ENCODE measurements at regions not wholly inside any gene's neighbourhood (a gene's known extent, or its start where the extent isn't known, plus 50 kb on each side); places are given as distances from the start of the nearest gene placed in this dataset.
"Not testable (repeated sequence)": the region's sequence is repeated elsewhere in the genome, so short reads cannot be mapped to it uniquely, and the experiment has no call there.

GRCh38 chr16:52298769-52299168, 248.2 kb downstream of the TOX3 start:
- H3K79me2 ChIP-seq (ENCODE audit: control insufficient read depth, insufficient read depth, low read length) = no peaks in the 10 kb centered on the region
- dilution Hi-C loops (cut with MboI; ENCODE audit: extremely low pct_ligation_motif_present, low sequenced_read_pairs) = no loop called here
- ChIA-PET POLR2A (no interaction called here), CTCF (no interaction called here)
- no peaks in the 10 kb centered on the region for H3K4me1 ChIP-seq (ENCODE audit: control insufficient read depth, extremely low read depth, insufficient read depth, low read length)
- H3K9ac ChIP-seq (replicated peaks; ENCODE audit: extremely low read depth, insufficient read depth, low read length) = no peak overlapping the region
- intact Hi-C loops (cut with micrococcal nuclease) = no loop called here
- no peaks in the 10 kb centered on the region for H4K20me1 ChIP-seq (replicated peaks; ENCODE audit: control insufficient read depth, extremely low read depth, insufficient read depth, low read length)
- no TSS peak for BruUV-seq (replicated peaks)
- FAIRE-seq (no peak), DNase-seq (ENCODE audit: low read depth, low spot score) (no peak)
- no peak overlapping the region for H3K4me3 ChIP-seq (replicated peaks in 1 of 3; ENCODE audit: insufficient read depth in 1 of 3, low read depth in 1 of 3, low read length in 3 of 3)
- H3K9me3 ChIP-seq (replicated peaks; ENCODE audit: control insufficient read depth, insufficient read depth, low read length) = peaks cover 6% of the 10 kb centered on the region
- no peak overlapping the region for H2AFZ ChIP-seq (ENCODE audit: low read depth, low read length)
- no peaks in the 10 kb centered on the region for H3K36me3 ChIP-seq (ENCODE audit: control insufficient read depth in 2 of 2, extremely low read depth in 1 of 2, insufficient read depth in 2 of 2, low read length in 2 of 2)
- no peak overlapping the region for H3K4me2 ChIP-seq (ENCODE audit: insufficient read depth, low read length)
- H3K27ac ChIP-seq (ENCODE audit: insufficient read depth, low read depth, low read length) = no peak overlapping the region
- TF ChIP-seq POLR2A (IDR thresholded peaks at IDR 0.05; ENCODE audit: low read depth, low read length) = no peak
- TF ChIP-seq MYC (IDR thresholded peaks at IDR 0.05; ENCODE audit: low read depth, low read length) = no peak
- TF ChIP-seq GATA2 (IDR thresholded peaks at IDR 0.05; ENCODE audit: insufficient read depth, insufficient read length, low read depth, low read length) = no peak
- TF ChIP-seq POLR2AphosphoS5 (IDR thresholded peaks at IDR 0.05; ENCODE audit: insufficient read depth, low read depth, low read length) = no peak
- no peak for TF ChIP-seq FOS (IDR thresholded peaks at IDR 0.05; ENCODE audit: borderline replicate concordance, insufficient read depth, low read length)
- TF ChIP-seq, protein P1, sequence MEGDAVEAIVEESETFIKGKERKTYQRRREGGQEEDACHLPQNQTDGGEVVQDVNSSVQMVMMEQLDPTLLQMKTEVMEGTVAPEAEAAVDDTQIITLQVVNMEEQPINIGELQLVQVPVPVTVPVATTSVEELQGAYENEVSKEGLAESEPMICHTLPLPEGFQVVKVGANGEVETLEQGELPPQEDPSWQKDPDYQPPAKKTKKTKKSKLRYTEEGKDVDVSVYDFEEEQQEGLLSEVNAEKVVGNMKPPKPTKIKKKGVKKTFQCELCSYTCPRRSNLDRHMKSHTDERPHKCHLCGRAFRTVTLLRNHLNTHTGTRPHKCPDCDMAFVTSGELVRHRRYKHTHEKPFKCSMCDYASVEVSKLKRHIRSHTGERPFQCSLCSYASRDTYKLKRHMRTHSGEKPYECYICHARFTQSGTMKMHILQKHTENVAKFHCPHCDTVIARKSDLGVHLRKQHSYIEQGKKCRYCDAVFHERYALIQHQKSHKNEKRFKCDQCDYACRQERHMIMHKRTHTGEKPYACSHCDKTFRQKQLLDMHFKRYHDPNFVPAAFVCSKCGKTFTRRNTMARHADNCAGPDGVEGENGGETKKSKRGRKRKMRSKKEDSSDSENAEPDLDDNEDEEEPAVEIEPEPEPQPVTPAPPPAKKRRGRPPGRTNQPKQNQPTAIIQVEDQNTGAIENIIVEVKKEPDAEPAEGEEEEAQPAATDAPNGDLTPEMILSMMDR (IDR thresholded peaks at IDR 0.05; ENCODE audit: extremely low read depth in 1 of 2, insufficient read depth in 1 of 2, low read depth in 1 of 2, low read length in 2 of 2) = no peak
- no peak for TF ChIP-seq JUN (IDR thresholded peaks at IDR 0.05; ENCODE audit: borderline replicate concordance, insufficient read depth, insufficient read length, low read depth)
- no peak for TF ChIP-seq EZH2 (IDR thresholded peaks at IDR 0.05; ENCODE audit: borderline replicate concordance, low read depth, low read length, severe bottlenecking)
- no peak for TF ChIP-seq MAX (IDR thresholded peaks at IDR 0.05; ENCODE audit: insufficient read depth, insufficient read length)
- H3K27me3 ChIP-seq (ENCODE audit: control insufficient read depth in 2 of 2, insufficient read depth in 2 of 2, low read length in 2 of 2) = no peaks in the 10 kb centered on the region
- no peaks in the 10 kb centered on the region for H3K9me1 ChIP-seq (replicated peaks; ENCODE audit: control insufficient read depth, extremely low read depth, insufficient read depth, low read length)

DNA sequence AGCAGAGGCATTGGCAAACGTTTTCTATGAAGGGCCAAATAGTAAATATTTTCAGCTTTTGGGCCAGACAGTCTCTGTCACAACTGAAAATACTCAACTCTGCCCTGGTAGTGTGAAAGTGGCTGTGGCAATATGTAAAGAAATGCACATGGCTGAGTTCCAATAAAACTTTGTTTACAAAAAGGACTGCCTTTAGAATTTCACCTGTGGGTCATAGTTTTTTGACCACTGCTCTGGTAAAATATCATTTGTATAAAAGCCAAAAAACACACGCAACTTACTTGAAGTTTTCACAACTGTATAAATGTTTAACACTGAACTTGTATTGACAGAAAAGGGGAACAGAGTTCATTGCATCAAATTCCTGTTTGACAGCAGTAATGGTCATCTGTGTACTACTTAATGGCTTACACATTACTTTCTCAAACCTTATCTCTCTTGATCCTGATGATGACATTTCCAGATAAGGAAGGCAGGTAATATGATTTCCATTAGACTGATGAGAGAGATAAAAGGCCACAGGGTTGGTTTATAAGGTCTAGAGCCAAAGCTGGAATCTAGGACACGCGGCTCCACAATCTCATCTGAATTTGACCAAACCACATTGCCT, 250.1 kb downstream of the TOX3 start:
- H3K27me3 ChIP-seq (ENCODE audit: control insufficient read depth in 2 of 2, insufficient read depth in 2 of 2, low read length in 2 of 2); H3K4me1 ChIP-seq (ENCODE audit: control insufficient read depth, extremely low read depth, insufficient read depth, low read length); H3K27ac ChIP-seq (ENCODE audit: insufficient read depth, low read depth, low read length); H3K79me2 ChIP-seq (ENCODE audit: control insufficient read depth, insufficient read depth, low read length); dilution Hi-C loops (cut with MboI; ENCODE audit: extremely low pct_ligation_motif_present, low sequenced_read_pairs); H3K4me3 ChIP-seq (replicated peaks in 1 of 3; ENCODE audit: insufficient read depth in 1 of 3, low read depth in 1 of 3, low read length in 3 of 3); H4K20me1 ChIP-seq (replicated peaks; ENCODE audit: control insufficient read depth, extremely low read depth, insufficient read depth, low read length); H3K36me3 ChIP-seq (ENCODE audit: control insufficient read depth in 2 of 2, extremely low read depth in 1 of 2, insufficient read depth in 2 of 2, low read length in 2 of 2); DNase-seq (ENCODE audit: low read depth, low spot score); POLR2A ChIA-PET; intact Hi-C loops (cut with micrococcal nuclease); H3K9me1 ChIP-seq (replicated peaks; ENCODE audit: control insufficient read depth, extremely low read depth, insufficient read depth, low read length); CTCF ChIA-PET; FAIRE-seq; BruUV-seq (replicated peaks); H3K9ac ChIP-seq (replicated peaks; ENCODE audit: extremely low read depth, insufficient read depth, low read length); H2AFZ ChIP-seq (ENCODE audit: low read depth, low read length); H3K9me3 ChIP-seq (replicated peaks; ENCODE audit: control insufficient read depth, insufficient read depth, low read length); H3K4me2 ChIP-seq (ENCODE audit: insufficient read depth, low read length): not testable (repeated sequence)

All from endothelial cell of umbilical vein (primary cell).